Lung (tissue), 11 donors: ENCODE measurements at regions not wholly inside any gene's neighbourhood (a gene's known extent, or its start where the extent isn't known, plus 50 kb on each side); places are given as distances from the start of the nearest gene placed in this dataset.

ENCODE experiments used
- ATAC-seq: fragments of 200-7000 bp; cut with Tn5 transposase; one replicate; pipeline ENCODE4 v1.9.1; 2020; ENCODE audit warnings: moderate number of reproducible peaks; ENCODE audit not compliant: insufficient read depth, low FRiP score
- DNase-seq, 3 donors: peaks; one replicate each; pipeline ENCODE4 v3.0.0-alpha.2; 2013 to 2017
- H3K27ac ChIP-seq, 2 donors: one replicate each; pipeline ENCODE4 v1.5.1; 2013; ENCODE audit warnings: mild to moderate bottlenecking in 2 of 2, moderate library complexity in 2 of 2, control low read depth in 1 of 2, inconsistent platforms in 1 of 2, low read depth in 1 of 2, low read length in 1 of 2
- H3K27me3 ChIP-seq, 3 donors: one replicate each; pipeline ENCODE4 v1.5.1; 2013; ENCODE audit warnings: low read length in 2 of 3; ENCODE audit not compliant: control insufficient read depth in 3 of 3, insufficient read depth in 3 of 3
- H3K36me3 ChIP-seq, 4 donors: one replicate each; pipeline ENCODE4 v1.5.1; 2013; ENCODE audit warnings: low read length in 4 of 4, mild to moderate bottlenecking in 1 of 4, moderate library complexity in 1 of 4; ENCODE audit not compliant: control insufficient read depth in 4 of 4, insufficient read depth in 4 of 4
- H3K4me1 ChIP-seq, 5 donors: one replicate each; pipeline ENCODE4 v1.5.1; 2013; ENCODE audit warnings: low read length in 5 of 5, mild to moderate bottlenecking in 2 of 5, moderate library complexity in 1 of 5; ENCODE audit not compliant: control insufficient read depth in 5 of 5, insufficient read depth in 5 of 5
- H3K4me3 ChIP-seq: one replicate; pipeline ENCODE4 v1.5.1; 2013; ENCODE audit warnings: mild to moderate bottlenecking, control low read depth, moderate library complexity
- H3K9ac ChIP-seq, 2 donors: one replicate each; pipeline ENCODE4 v1.5.1; 2013; ENCODE audit warnings: low read length in 2 of 2, control low read depth in 1 of 2; ENCODE audit not compliant: insufficient read depth in 1 of 2
- H3K9me3 ChIP-seq, 4 donors: one replicate each; pipeline ENCODE4 v1.5.1; 2013; ENCODE audit warnings: low read length in 3 of 4, mild to moderate bottlenecking in 1 of 4, moderate library complexity in 1 of 4; ENCODE audit not compliant: control insufficient read depth in 4 of 4, insufficient read depth in 3 of 4
- CTCF ChIP-seq: IDR thresholded peaks from 2 replicates; pipeline ENCODE4 v1.5.1; 2012; ENCODE audit warnings: mild to moderate bottlenecking; ENCODE audit errors: control extremely low read depth, extremely low read depth
- WGBS, 2 donors: extraction: QIAGEN DNeasy Blood & Tissue Kit; methylation state at CpG; one replicate each; pipeline ENCODE4 v1.1.7; 2013; 5-methylcytosine and 5-hydroxymethylcytosine counted together
- donor health status: control.
- donor health status: control.
- donor health status: Bipolar disorder and iron deficiency.
- donor health status: healthy.
- donor health status: DM: yes; HTN: yes; CAD: no.

- no peaks in the 10 kb centered on the region for H3K36me3 ChIP-seq
- H3K4me1 ChIP-seq: peaks cover 0 to 4% (median 0%) of the 10 kb centered on the region in 5 donors
- WGBS, 2 donors: 84 to 85% methylated on average over 18 of the region's 18 CpGs
- H3K9ac ChIP-seq: no peak overlapping the region
- no peak for ATAC-seq
- no peak overlapping the region for H3K4me3 ChIP-seq
- no peak overlapping the region for H3K27ac ChIP-seq
- TF ChIP-seq CTCF: no peak
- peaks cover 0 to 2% (median 0%) of the 10 kb centered on the region in 4 donors for H3K9me3 ChIP-seq
- no peaks in the 10 kb centered on the region for H3K27me3 ChIP-seq
- no peak for DNase-seq
Observed at GRCh38 chr2:239804161-239805042, 220.7 kb downstream of the NDUFA10 start.

GRCh38 chr2:239803766-239804115 is 221.4 kb downstream of the NDUFA10 start:
- DNase-seq: no peak
- H3K36me3 ChIP-seq: no peaks in the 10 kb centered on the region
- 85 to 91% methylated on average over 13 of the region's 13 CpGs for WGBS, 2 donors
- H3K9ac ChIP-seq: no peak overlapping the region
- no peak for TF ChIP-seq CTCF
- no peak overlapping the region for H3K27ac ChIP-seq
- no peak for ATAC-seq
- H3K27me3 ChIP-seq: no peaks in the 10 kb centered on the region
- peaks cover 0 to 2% (median 0%) of the 10 kb centered on the region in 4 donors for H3K9me3 ChIP-seq
- H3K4me3 ChIP-seq: no peak overlapping the region
- H3K4me1 ChIP-seq: peaks cover 0 to 4% (median 0%) of the 10 kb centered on the region in 5 donors

DNA sequence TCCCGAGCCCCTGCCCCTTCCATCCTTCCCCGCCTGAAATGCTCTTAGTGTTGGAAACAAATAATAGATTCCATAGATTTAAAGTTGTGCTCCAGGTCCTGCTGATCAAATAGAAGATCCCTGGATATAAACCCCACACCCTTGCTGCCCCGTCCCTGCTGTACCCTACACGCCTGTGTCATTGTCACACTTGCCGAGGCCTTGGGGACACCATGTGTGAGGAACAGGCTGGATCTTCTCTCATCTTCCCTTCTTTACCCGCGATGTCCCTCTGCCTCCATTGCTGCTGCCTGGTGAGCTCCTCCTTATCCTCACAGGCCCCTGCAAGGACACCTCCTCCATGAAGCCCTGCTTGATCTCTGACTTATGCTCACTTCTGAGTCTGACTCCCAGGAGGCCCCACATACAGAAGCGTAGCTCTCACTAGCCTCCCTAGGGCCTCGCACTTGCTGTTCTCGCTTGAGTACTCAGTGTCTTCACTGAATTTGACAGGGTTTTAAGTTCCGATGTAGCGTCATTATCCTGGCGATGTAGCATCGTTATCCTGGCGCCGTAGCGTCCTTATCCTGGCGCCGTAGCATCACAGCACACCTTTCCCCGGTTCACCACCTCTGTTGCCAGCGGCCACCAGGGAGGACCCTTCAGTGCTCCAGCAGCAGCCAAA is 221.9 kb downstream of the NDUFA10 start:
- TF ChIP-seq CTCF: no peak
- Histone ChIP-seq H3K27me3 (no peaks in the 10 kb centered on the region), H3K9ac (no peak overlapping the region), H3K4me1 (peaks cover 0 to 4% (median 0%) of the 10 kb centered on the region in 5 donors), H3K36me3 (no peaks in the 10 kb centered on the region), H3K27ac (no peak overlapping the region), H3K4me3 (no peak overlapping the region), H3K9me3 (peaks cover 0 to 2% (median 0%) of the 10 kb centered on the region in 4 donors)
- ATAC-seq (no peak), DNase-seq (no peak)
- 95 to 97% methylated on average over 21 of the region's 21 CpGs for WGBS, 2 donors
